Body of pancreas (tissue), 4 donors: ENCODE measurements at regions not wholly inside any gene's neighbourhood (a gene's known extent, or its start where the extent isn't known, plus 50 kb on each side); places are given as distances from the start of the nearest gene placed in this dataset.
"Not testable (repeated sequence)": the region's sequence is repeated elsewhere in the genome, so short reads cannot be mapped to it uniquely, and the experiment has no call there.

ENCODE experiments used
- ATAC-seq: fragments of 150-250 bp; one replicate; pipeline ENCODE4 v1.9.1; 2016
- DNase-seq, 4 donors: peaks; one replicate each; pipeline ENCODE4 v3.0.0-alpha.2; 2019
- H3K27ac ChIP-seq, 4 donors: fragments of 200-600 bp; sonication (generic); 1 replicate in 3 of 4; 2 replicates in 1 of 4; pipeline versions ENCODE4 v1.5.1 to v1.6.1; 2016 to 2019; ENCODE audit warnings: mild to moderate bottlenecking in 1 of 4, mixed read lengths in 1 of 4, moderate library complexity in 1 of 4
- H3K27me3 ChIP-seq, 2 donors: fragments of 200-600 bp; sonication (generic); one replicate each; pipeline ENCODE4 v1.6.0; 2016; ENCODE audit warnings: mild to moderate bottlenecking in 1 of 2
- H3K36me3 ChIP-seq, 2 donors: fragments of 200-600 bp; sonication (generic); replicated peaks in 1 of 2; 2 replicates each; pipeline ENCODE4 v1.5.1; 2016; ENCODE audit warnings: low read depth in 2 of 2; ENCODE audit not compliant: insufficient read depth in 1 of 2
- H3K4me1 ChIP-seq: fragments of 200-600 bp; sonication (generic); one replicate; pipeline ENCODE4 v1.6.0; 2016
- H3K4me3 ChIP-seq, 2 donors: fragments of 200-600 bp; sonication (generic); 1 replicate in 1 of 2; 2 replicates in 1 of 2; pipeline ENCODE4 v1.5.1; 2016 to 2019
- H3K9me3 ChIP-seq, 3 donors: fragments of 200-600 bp; sonication (generic); 1 replicate in 2 of 3; 2 replicates in 1 of 3; pipeline ENCODE4 v1.5.1; 2016
- POLR2A ChIP-seq, 3 donors: fragments of 450-650 bp; IDR thresholded peaks; one replicate each; pipeline ENCODE4 v1.6.1; 2016; ENCODE audit warnings: antibody characterized with exemption in 3 of 3, mild to moderate bottlenecking in 2 of 3
- WGBS, 2 donors: methylation state at CpG; one replicate each; pipeline ENCODE4 v1.1.5; 2017; 5-methylcytosine and 5-hydroxymethylcytosine counted together
- intact Hi-C: fragments of 100-400 bp; cut with DNase I; formaldehyde crosslinking; loops from one replicate; pipeline ENCODE4 v1.15.1; 2023
- TF ChIP-seq, protein P1 (sequence below), 7 experiments: fragments of 450-650 bp in 4 of 7; fragments of 200-600 bp in 3 of 7; sonication (generic) in 3 of 7; IDR thresholded peaks; one replicate each; pipeline ENCODE4 v1.5.1; 2016 to 2019; ENCODE audit warnings: antibody characterized with exemption in 7 of 7

DNA sequence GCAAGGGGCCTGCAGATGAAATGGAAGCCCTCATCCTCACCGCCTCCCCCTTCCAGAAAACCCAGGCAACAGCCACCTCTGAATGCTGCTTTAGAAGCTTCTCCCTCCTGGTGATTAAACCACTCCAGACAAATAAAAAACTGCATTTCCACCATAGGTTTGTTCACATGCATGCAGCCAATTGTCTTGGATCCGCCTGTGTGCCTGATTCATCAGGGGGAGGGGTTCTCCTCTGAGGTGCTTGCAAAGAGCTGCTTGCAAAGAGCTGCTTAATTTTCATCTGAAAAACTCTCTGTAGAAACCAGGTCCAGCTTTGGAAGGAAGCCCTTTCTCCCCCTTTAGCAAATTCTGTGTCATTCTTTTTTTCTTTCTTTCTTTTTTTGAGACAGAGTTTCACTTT is 100.6 kb downstream of the DEFB131A start:
- H3K4me3 ChIP-seq, H3K27me3 ChIP-seq, H3K36me3 ChIP-seq, intact Hi-C loops, H3K9me3 ChIP-seq, H3K4me1 ChIP-seq, ATAC-seq, DNase-seq, H3K27ac ChIP-seq: not testable (repeated sequence)
- WGBS, 2 donors = 60 to 67% methylated on average over 2 of the region's 2 CpGs

DNA sequence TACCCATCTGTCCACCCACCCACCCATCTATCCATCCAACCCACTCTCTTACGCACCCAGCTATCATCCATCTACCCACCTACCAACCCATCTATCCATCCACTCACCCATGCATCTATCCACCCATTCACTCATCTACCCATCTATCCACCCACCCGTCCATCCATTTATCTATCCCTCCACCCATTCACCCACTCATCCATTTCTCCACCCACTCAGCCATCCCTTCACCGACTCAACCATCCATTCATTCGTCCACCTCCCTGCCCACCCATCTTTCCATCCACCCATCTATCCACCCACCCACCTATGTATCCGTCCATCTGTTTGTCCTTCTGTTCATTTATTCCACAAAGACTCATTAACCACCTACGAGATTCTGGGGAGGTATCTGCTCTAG is 103.3 kb downstream of the DEFB131A start:
- H3K4me3 ChIP-seq, intact Hi-C loops, H3K9me3 ChIP-seq, H3K4me1 ChIP-seq, DNase-seq, H3K27ac ChIP-seq, H3K27me3 ChIP-seq, ATAC-seq, H3K36me3 ChIP-seq: not testable (repeated sequence)
- WGBS, 2 donors = 62 to 65% methylated on average over 6 of the region's 6 CpGs

DNA sequence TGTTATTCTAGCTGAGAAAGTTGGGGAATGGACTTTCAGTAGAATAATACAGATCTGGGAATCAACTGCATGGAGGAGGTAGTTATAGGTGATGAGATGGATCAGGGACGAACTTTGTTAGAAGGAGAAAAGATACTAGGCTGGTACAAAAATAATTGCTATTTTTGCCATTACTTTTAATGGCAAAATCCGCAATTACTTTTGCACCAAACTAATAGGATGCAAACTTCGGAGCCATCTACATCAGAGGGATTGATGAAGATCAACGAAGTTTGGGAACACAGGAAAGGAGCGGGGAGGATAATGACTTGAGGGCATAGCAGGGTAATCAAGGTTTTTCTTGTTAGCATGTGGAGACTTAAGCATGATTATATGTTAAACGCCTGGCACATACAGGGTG is 111.9 kb downstream of the DEFB131A start:
- H3K27me3 ChIP-seq, H3K27ac ChIP-seq, ATAC-seq, DNase-seq, H3K4me3 ChIP-seq, H3K9me3 ChIP-seq, intact Hi-C loops, H3K4me1 ChIP-seq, H3K36me3 ChIP-seq: not testable (repeated sequence)
- WGBS, 2 donors = 50 to 64% methylated on average over 6 of the region's 6 CpGs

DNA sequence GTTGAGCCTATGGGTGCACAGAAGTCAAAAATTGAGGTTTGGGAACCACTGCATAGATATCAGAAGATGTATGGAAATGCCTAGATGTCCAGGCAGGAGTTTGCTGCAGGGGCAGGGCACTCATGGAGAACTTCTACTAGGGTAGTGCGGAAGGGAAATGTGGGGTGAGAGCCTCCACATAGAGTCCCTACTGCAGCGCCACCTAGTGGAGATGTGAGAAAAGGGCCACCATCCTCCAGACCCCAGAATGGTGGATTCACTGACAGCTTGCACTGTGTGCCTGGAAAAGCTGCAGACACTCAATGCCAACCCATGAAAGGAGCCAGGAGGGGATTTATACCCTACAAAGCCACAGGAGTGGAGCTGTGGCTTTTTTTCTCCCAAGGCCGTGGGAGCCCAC is 133.7 kb downstream of the DEFB131A start:
- intact Hi-C loops, H3K4me1 ChIP-seq, H3K36me3 ChIP-seq, H3K27me3 ChIP-seq, H3K9me3 ChIP-seq, H3K4me3 ChIP-seq, DNase-seq, H3K27ac ChIP-seq, ATAC-seq: not testable (repeated sequence)
- whole genome bisulfite sequencing, 2 donors = 26 to 38% methylated on average over 3 of the region's 3 CpGs

DNA sequence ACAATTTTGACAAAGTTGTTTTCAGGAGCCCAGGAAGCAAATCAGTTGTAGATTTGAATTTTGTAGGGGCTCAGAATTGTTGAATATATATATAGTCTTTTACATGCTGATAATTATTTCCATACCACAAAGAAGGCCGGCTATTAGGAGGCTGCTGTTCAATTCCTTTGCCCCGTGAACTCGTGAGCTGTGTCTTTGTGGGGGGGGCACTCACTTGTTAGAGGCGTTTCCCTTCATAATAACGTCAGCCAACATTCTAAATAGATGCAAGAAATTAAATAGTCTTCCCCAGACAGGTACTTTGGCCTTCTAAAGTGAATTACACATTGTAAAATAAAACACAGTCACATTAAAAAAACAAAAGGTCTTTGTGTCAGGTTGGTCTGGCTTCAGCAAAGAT is 138.7 kb downstream of the DEFB131A start:
- intact Hi-C loops, H3K9me3 ChIP-seq, H3K4me1 ChIP-seq, ATAC-seq, H3K4me3 ChIP-seq, H3K27me3 ChIP-seq, H3K36me3 ChIP-seq, H3K27ac ChIP-seq, DNase-seq: not testable (repeated sequence)
- WGBS, 2 donors = 31 to 34% methylated on average over 5 of the region's 5 CpGs

DNA sequence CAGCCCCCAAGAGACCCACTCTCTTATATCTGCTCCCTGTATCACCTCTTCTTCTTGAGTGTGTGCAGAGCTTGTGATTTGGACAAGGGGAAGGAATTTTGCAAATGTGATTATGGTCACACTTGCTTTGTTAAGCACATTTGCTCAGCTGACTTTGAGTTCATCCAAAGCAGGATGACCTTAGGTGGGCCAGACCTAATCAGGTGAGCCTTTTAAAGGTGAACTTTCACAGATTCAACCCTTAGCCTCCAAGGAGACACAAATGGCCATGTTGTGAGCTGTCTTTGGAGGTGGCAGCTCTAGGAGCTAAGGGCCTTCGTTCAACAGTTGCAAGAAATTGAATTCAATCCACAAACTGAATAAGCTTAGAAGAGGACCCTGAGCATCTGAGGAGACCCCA is 147.8 kb downstream of the DEFB131A start:
- ATAC-seq (no peak), DNase-seq (no peak)
- no peaks in the 10 kb centered on the region for H3K36me3 ChIP-seq
- TF ChIP-seq, protein P1, sequence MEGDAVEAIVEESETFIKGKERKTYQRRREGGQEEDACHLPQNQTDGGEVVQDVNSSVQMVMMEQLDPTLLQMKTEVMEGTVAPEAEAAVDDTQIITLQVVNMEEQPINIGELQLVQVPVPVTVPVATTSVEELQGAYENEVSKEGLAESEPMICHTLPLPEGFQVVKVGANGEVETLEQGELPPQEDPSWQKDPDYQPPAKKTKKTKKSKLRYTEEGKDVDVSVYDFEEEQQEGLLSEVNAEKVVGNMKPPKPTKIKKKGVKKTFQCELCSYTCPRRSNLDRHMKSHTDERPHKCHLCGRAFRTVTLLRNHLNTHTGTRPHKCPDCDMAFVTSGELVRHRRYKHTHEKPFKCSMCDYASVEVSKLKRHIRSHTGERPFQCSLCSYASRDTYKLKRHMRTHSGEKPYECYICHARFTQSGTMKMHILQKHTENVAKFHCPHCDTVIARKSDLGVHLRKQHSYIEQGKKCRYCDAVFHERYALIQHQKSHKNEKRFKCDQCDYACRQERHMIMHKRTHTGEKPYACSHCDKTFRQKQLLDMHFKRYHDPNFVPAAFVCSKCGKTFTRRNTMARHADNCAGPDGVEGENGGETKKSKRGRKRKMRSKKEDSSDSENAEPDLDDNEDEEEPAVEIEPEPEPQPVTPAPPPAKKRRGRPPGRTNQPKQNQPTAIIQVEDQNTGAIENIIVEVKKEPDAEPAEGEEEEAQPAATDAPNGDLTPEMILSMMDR (IDR thresholded peaks at IDR 0.05) = no peak
- no peak for TF ChIP-seq POLR2A (IDR thresholded peaks at IDR 0.05)
- no peaks in the 10 kb centered on the region for H3K4me1 ChIP-seq
- H3K4me3 ChIP-seq = no peak overlapping the region
- H3K27ac ChIP-seq = no peak overlapping the region
- H3K9me3 ChIP-seq = no peaks in the 10 kb centered on the region
- no peaks in the 10 kb centered on the region for H3K27me3 ChIP-seq
- WGBS, 2 donors = 36 to 67% methylated on average over 1 of the region's 1 CpG
- intact Hi-C loops = no loop called here

DNA sequence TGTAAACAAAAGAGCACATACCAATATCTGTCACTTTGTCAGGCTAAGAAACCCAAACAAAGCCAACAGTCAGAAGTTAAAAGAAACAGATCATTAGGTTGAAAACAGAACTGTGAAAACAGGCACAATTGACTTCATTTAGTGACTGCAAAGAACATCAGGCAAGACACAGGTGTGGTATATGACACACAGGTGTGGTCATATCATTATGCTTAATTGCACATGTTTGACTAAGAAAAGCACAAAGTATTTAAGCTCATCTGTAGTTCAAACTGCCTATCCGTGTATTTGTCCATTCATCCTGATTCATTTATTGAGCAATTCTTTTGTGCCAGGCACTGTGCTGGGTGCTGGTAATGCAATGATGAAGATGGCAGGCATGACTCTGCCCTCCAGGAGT is 150.7 kb downstream of the DEFB131A start:
- Histone ChIP-seq H3K27ac (no peak overlapping the region), H3K9me3 (no peaks in the 10 kb centered on the region), H3K4me1 (no peaks in the 10 kb centered on the region), H3K4me3 (no peak overlapping the region), H3K27me3 (no peaks in the 10 kb centered on the region), H3K36me3 (no peaks in the 10 kb centered on the region)
- ATAC-seq = no peak
- no peak for DNase-seq
- 50 to 59% methylated on average over 1 of the region's 1 CpG for WGBS, 2 donors
- TF ChIP-seq, protein P1 (IDR thresholded peaks at IDR 0.05) = no peak
- TF ChIP-seq POLR2A (IDR thresholded peaks at IDR 0.05) = no peak
- intact Hi-C loops = no loop called here

DNA sequence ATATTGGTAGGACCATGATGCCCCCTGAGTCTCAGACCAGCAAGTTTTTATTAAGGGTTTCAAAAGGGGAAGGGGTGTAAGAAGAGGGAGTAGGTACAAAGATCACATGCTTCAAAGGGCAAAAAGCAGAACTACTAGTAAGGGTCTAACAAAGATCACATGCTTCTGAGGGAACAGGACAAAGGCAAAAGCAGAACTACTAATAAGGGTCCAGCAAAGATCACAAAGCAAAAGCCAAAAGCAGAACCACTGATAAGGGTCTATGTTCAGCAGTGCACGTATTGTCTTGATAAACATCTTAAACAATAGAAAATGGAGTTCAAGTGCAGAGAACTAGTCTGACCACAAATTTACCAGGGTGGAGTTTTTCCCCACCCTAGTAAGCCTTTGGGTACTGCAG is 151.3 kb downstream of the DEFB131A start:
- DNase-seq, H3K36me3 ChIP-seq, ATAC-seq, H3K9me3 ChIP-seq, H3K4me3 ChIP-seq, intact Hi-C loops, H3K4me1 ChIP-seq, H3K27ac ChIP-seq, H3K27me3 ChIP-seq: not testable (repeated sequence)
- 40 to 43% methylated on average over 1 of the region's 1 CpG for WGBS, 2 donors
